Activated CD4-positive, CD25-positive, alpha-beta regulatory T cell treated with anti-CD3 and anti-CD28 coated beads, Interleukin-2, amount 50 U/mL, for 72 hours (primary cell): ENCODE measurements at regions not wholly inside any gene's neighbourhood (a gene's known extent, or its start where the extent isn't known, plus 50 kb on each side); places are given as distances from the start of the nearest gene placed in this dataset.
"Not testable (repeated sequence)": the region's sequence is repeated elsewhere in the genome, so short reads cannot be mapped to it uniquely, and the experiment has no call there.

Source experiments
- DNase-seq: peaks from one replicate; pipeline ENCODE4 v3.0.0; 2021

- DNase-seq, result no peak
Observed at GRCh38 chr2:191476901-191477300, 201.0 kb upstream of the NABP1 start.

- no peak for DNase-seq
Observed at GRCh38 chr2:191478799-191479679, 198.9 kb upstream of the NABP1 start.

GRCh38 chr2:191479680-191480023 is 198.3 kb upstream of the NABP1 start:
- DNase-seq, result no peak

- no peak for DNase-seq
Observed at GRCh38 chr2:191481305-191482070, 196.4 kb upstream of the NABP1 start.

GRCh38 chr2:191483117-191483516 is 194.8 kb upstream of the NABP1 start:
- no peak for DNase-seq

GRCh38 chr2:191486584-191487320 is 191.2 kb upstream of the NABP1 start:
- DNase-seq, result no peak

- no peak for DNase-seq
Observed at GRCh38 chr2:191488135-191488534, 189.8 kb upstream of the NABP1 start.

- DNase-seq, result no peak
Observed at GRCh38 chr2:191489177-191489576, 188.8 kb upstream of the NABP1 start.

- DNase-seq, result no peak
Observed at GRCh38 chr2:191496838-191497237, 181.1 kb upstream of the NABP1 start.

GRCh38 chr2:191497822-191498221 is 180.1 kb upstream of the NABP1 start:
- no peak for DNase-seq

GRCh38 chr2:191499050-191499449 is 178.9 kb upstream of the NABP1 start:
- DNase-seq, result no peak

GRCh38 chr2:191499874-191500565 is 177.9 kb upstream of the NABP1 start:
- no peak for DNase-seq

- no peak for DNase-seq
Observed at GRCh38 chr2:191500566-191500883, 177.4 kb upstream of the NABP1 start.

GRCh38 chr2:191500884-191501560 is 176.9 kb upstream of the NABP1 start:
- DNase-seq, result no peak

- no peak for DNase-seq
Observed at GRCh38 chr2:191501561-191502168, 176.3 kb upstream of the NABP1 start.

- no peak for DNase-seq
Observed at GRCh38 chr2:191506515-191506914, 171.4 kb upstream of the NABP1 start.

GRCh38 chr2:191507252-191507853 is 170.6 kb upstream of the NABP1 start:
- not testable (repeated sequence) for DNase-seq

- DNase-seq, result no peak
Observed at GRCh38 chr2:191508738-191509137, 169.2 kb upstream of the NABP1 start.

GRCh38 chr2:191512216-191512835 is 165.6 kb upstream of the NABP1 start:
- no peak for DNase-seq

- no peak for DNase-seq
Observed at GRCh38 chr2:191512874-191513273, 165.1 kb upstream of the NABP1 start.

- DNase-seq, result no peak
Observed at GRCh38 chr2:191514613-191515012, 163.3 kb upstream of the NABP1 start.
